ENCODE measurements at regions not wholly inside any gene's neighbourhood (a gene's known extent, or its start where the extent isn't known, plus 50 kb on each side); places are given as distances from the start of the nearest gene placed in this dataset.

- no peaks in the 10 kb centered on the region for H3K9me3 Mint-ChIP-seq
- H3K27ac Mint-ChIP-seq = peak overlapping the region; percentile 1
- H3K36me3 Mint-ChIP-seq (ENCODE audit: low read depth) = peaks cover 43% of the 10 kb centered on the region
- TF ChIP-seq CTCF (IDR thresholded peaks at IDR 0.05) = no peak
- ATAC-seq (no peak), DNase-seq (no peak)
- H3K27me3 Mint-ChIP-seq = no peaks in the 10 kb centered on the region
- H3K4me3 Mint-ChIP-seq = no peak overlapping the region
- ChIA-PET CTCF (no interaction called here), POLR2A (no interaction called here)
- intact Hi-C loops (cut with micrococcal nuclease) = loop anchor here (10.0 kb wide), 1 partner anchor 231 kb away; no protein-coding TSS in a partner anchor
- peaks cover 29% of the 10 kb centered on the region for H3K4me1 Mint-ChIP-seq (ENCODE audit: low read depth)
Measured at GRCh38 chrX:45745479-45745878, 544.8 kb upstream of the DIPK2B start.

GRCh38 chrX:45743906-45744625 lies 543.4 kb upstream of the DIPK2B start:
- POLR2A ChIA-PET = interaction anchor here (0.6 to 0.9 kb wide), 3 partner anchors 9 to 23 kb away, joined by 3 read pairs; no protein-coding TSS in a partner anchor
- Mint-ChIP-seq H3K27me3 (no peaks in the 10 kb centered on the region), H3K27ac (no peak overlapping the region), H3K4me1 (ENCODE audit: low read depth) (peaks cover 15% of the 10 kb centered on the region), H3K36me3 (ENCODE audit: low read depth) (peaks cover 34% of the 10 kb centered on the region), H3K9me3 (no peaks in the 10 kb centered on the region), H3K4me3 (no peak overlapping the region)
- no peak for TF ChIP-seq CTCF (IDR thresholded peaks at IDR 0.05)
- intact Hi-C loops (cut with micrococcal nuclease) = loop anchor here (10.0 kb wide), 1 partner anchor 229 kb away; no protein-coding TSS in a partner anchor
- no peak for ATAC-seq
- CTCF ChIA-PET = no interaction called here
- no peak for DNase-seq

GRCh38 chrX:45743081-45743533 lies 542.4 kb upstream of the DIPK2B start:
- DNase-seq (peak; percentile 20), ATAC-seq (peak; percentile 60)
- ChIA-PET POLR2A (interaction anchor here (0.5 to 0.9 kb wide), 3 partner anchors 10 to 357 kb away, joined by 3 read pairs; no protein-coding TSS in a partner anchor), CTCF (interaction anchor here (0.6 kb wide), 1 partner anchor 32 kb away, joined by 3 read pairs; no protein-coding TSS in a partner anchor)
- intact Hi-C loops (cut with micrococcal nuclease) = loop anchor here (10.0 kb wide), 1 partner anchor 228 kb away; no protein-coding TSS in a partner anchor
- no peaks in the 10 kb centered on the region for H3K9me3 Mint-ChIP-seq
- H3K4me1 Mint-ChIP-seq (ENCODE audit: low read depth) = peaks cover 14% of the 10 kb centered on the region
- TF ChIP-seq CTCF (IDR thresholded peaks at IDR 0.05) = no peak
- H3K27me3 Mint-ChIP-seq = no peaks in the 10 kb centered on the region
- H3K27ac Mint-ChIP-seq = no peak overlapping the region
- H3K4me3 Mint-ChIP-seq = no peak overlapping the region
- H3K36me3 Mint-ChIP-seq (ENCODE audit: low read depth) = peaks cover 29% of the 10 kb centered on the region

- no peaks in the 10 kb centered on the region for H3K27me3 Mint-ChIP-seq
- no peak overlapping the region for H3K4me3 Mint-ChIP-seq
- H3K27ac Mint-ChIP-seq = no peak overlapping the region
- peaks cover 7% of the 10 kb centered on the region for H3K36me3 Mint-ChIP-seq (ENCODE audit: low read depth)
- DNase-seq (no peak), ATAC-seq (no peak)
- CTCF ChIA-PET = no interaction called here
- TF ChIP-seq CTCF (IDR thresholded peaks at IDR 0.05) = no peak
- intact Hi-C loops (cut with micrococcal nuclease) = loop anchor here (10.0 kb wide), 1 partner anchor 225 kb away; no protein-coding TSS in a partner anchor
- no peaks in the 10 kb centered on the region for H3K9me3 Mint-ChIP-seq
- POLR2A ChIA-PET = no interaction called here
- peaks cover 8% of the 10 kb centered on the region for H3K4me1 Mint-ChIP-seq (ENCODE audit: low read depth)
Measured at GRCh38 chrX:45740291-45740690, 539.6 kb upstream of the DIPK2B start.

- DNase-seq = no peak
- H3K27me3 Mint-ChIP-seq = no peaks in the 10 kb centered on the region
- CTCF ChIA-PET = no interaction called here
- no peaks in the 10 kb centered on the region for H3K36me3 Mint-ChIP-seq (ENCODE audit: low read depth)
- no peak overlapping the region for H3K27ac Mint-ChIP-seq
- POLR2A ChIA-PET = no interaction called here
- no peaks in the 10 kb centered on the region for H3K9me3 Mint-ChIP-seq
- H3K4me1 Mint-ChIP-seq (ENCODE audit: low read depth) = peaks cover 5% of the 10 kb centered on the region
- intact Hi-C loops (cut with micrococcal nuclease) = no loop called here
- no peak for ATAC-seq
- no peak for TF ChIP-seq CTCF (IDR thresholded peaks at IDR 0.05)
- H3K4me3 Mint-ChIP-seq = no peak overlapping the region
Measured at GRCh38 chrX:45735571-45735970, 534.9 kb upstream of the DIPK2B start.
